K562 (cell line): ENCODE measurements at regions not wholly inside any gene's neighbourhood (a gene's known extent, or its start where the extent isn't known, plus 50 kb on each side); places are given as distances from the start of the nearest gene placed in this dataset.
A peak's percentile ranks its signal among the peaks of the same experiment; 100 is the strongest.
"Not testable (repeated sequence)": the region's sequence is repeated elsewhere in the genome, so short reads cannot be mapped to it uniquely, and the experiment has no call there.

Source experiments
- ATAC-seq: fragments of 200-7000 bp; cut with Tn5 transposase; 3 replicates; pipeline ENCODE4 v1.9.1; 2020; ENCODE audit warnings: moderate library complexity
- BruUV-seq: library from RNA; stranded (reverse); fragments of 400-500 nt; replicated peaks from 2 replicates; lab custom pipeline; 2021; lab: Mats Ljungman, UMichigan
- CTCF ChIA-PET: fragments of 300-600 bp; formaldehyde crosslinking; extraction: SDS; loops from one replicate; lab custom pipeline; 2021; ENCODE audit warnings: low intra/inter-chr PET ratio; lab: Yijun Ruan, JAX
- POLR2A ChIA-PET: fragments of 300-600, 350-650 bp; sonication (Branson Sonifier 250); formaldehyde crosslinking; extraction: SDS; loops from one replicate; lab custom pipeline; 2021; ENCODE audit warnings: antibody characterized with exemption, inconsistent platforms; lab: Yijun Ruan, JAX
- DNase-seq, 4 experiments: peaks; one replicate each; pipeline versions ENCODE4 v3.0.0 to v3.0.0-alpha.2; 2011 to 2018; ENCODE audit warnings: low spot score in 3 of 4, mixed read lengths in 3 of 4; ENCODE audit errors: extremely low read depth in 1 of 4
- FAIRE-seq: peaks from 2 replicates; lab custom pipeline; 2011; peaks lifted over from hg19 to GRCh38; lab: Jason Lieb, UNC
- H2AFZ ChIP-seq: 2 replicates; pipeline ENCODE4 v1.6.0; 2011; ENCODE audit warnings: low read depth, low read length, control low read depth, inconsistent platforms
- H3K27ac ChIP-seq: fragments of 200-600 bp; 3 replicates; pipeline ENCODE4 v1.8.0; 2011; ENCODE audit warnings: low read depth, mild to moderate bottlenecking, control low read depth, inconsistent platforms, low read length, moderate library complexity, mixed read lengths; ENCODE audit errors: extremely low read depth
- H3K27me3 ChIP-seq, 2 experiments: fragments of 300-600 bp in 1 of 2; 2 replicates in 1 of 2; 3 replicates in 1 of 2; pipeline versions ENCODE4 v1.6.0 to v1.8.0; 2011; ENCODE audit warnings: inconsistent platforms in 2 of 2, low read length in 2 of 2, mild to moderate bottlenecking in 1 of 2, mixed read lengths in 1 of 2, moderate library complexity in 1 of 2; ENCODE audit not compliant: control insufficient read depth in 2 of 2, insufficient read depth in 2 of 2
- H3K36me3 ChIP-seq: fragments of 300-600 bp; 3 replicates; pipeline ENCODE4 v1.8.0; 2011; ENCODE audit warnings: mild to moderate bottlenecking, low read length, inconsistent platforms; ENCODE audit not compliant: control insufficient read depth, insufficient read depth
- H3K4me1 ChIP-seq, 2 experiments: fragments of 200-600 bp in 1 of 2; replicated peaks in 1 of 2; 2 replicates in 1 of 2; 3 replicates in 1 of 2; pipeline versions ENCODE4 v1.5.1 to v1.8.0; 2011; ENCODE audit warnings: inconsistent platforms in 2 of 2, low read length in 2 of 2, mild to moderate bottlenecking in 1 of 2, mixed read lengths in 1 of 2, moderate library complexity in 1 of 2; ENCODE audit not compliant: control insufficient read depth in 2 of 2, insufficient read depth in 2 of 2
- H3K4me2 ChIP-seq: 2 replicates; pipeline ENCODE4 v1.6.1; 2011; ENCODE audit warnings: low read length, control low read depth, inconsistent platforms, mixed read lengths; ENCODE audit not compliant: insufficient read depth
- H3K4me3 ChIP-seq: fragments of 200-600 bp; sonication (generic), shearing (Covaris generic); 2 replicates; pipeline ENCODE4 v1.5.1; 2016; ENCODE audit warnings: control low read depth, inconsistent platforms
- H3K79me2 ChIP-seq: fragments of 200-600 bp; 3 replicates; pipeline ENCODE4 v1.8.0; 2011; ENCODE audit warnings: low read length, inconsistent platforms; ENCODE audit not compliant: control insufficient read depth, insufficient read depth
- H3K9ac ChIP-seq, 2 experiments: 2 replicates each; pipeline versions ENCODE4 v1.6.0 to v1.6.1; 2011; ENCODE audit warnings: low read depth in 2 of 2, low read length in 2 of 2, control low read depth in 1 of 2, inconsistent platforms in 1 of 2, mild to moderate bottlenecking in 1 of 2, mixed read lengths in 1 of 2; ENCODE audit not compliant: insufficient read depth in 1 of 2
- H3K9me1 ChIP-seq: one replicate; pipeline ENCODE4 v1.6.0; 2011; ENCODE audit warnings: inconsistent platforms, mild to moderate bottlenecking, low read length, moderate library complexity; ENCODE audit not compliant: control insufficient read depth, insufficient read depth
- H3K9me3 ChIP-seq: replicated peaks from 2 replicates; pipeline ENCODE4 v1.5.1; 2011; ENCODE audit warnings: low read depth, low read length, inconsistent platforms; ENCODE audit not compliant: control insufficient read depth, insufficient read depth
- H4K20me1 ChIP-seq: replicated peaks from 2 replicates; pipeline ENCODE4 v1.6.1; 2011; ENCODE audit warnings: low read length, inconsistent platforms, mixed read lengths; ENCODE audit not compliant: control insufficient read depth, insufficient read depth
- EHMT2 ChIP-seq: fragments of 450-650 bp; IDR thresholded peaks from 2 replicates; pipeline ENCODE4 v1.6.1; 2018; ENCODE audit warnings: antibody characterized with exemption
- GABPB1 ChIP-seq: sonication (generic); formaldehyde crosslinking; IDR thresholded peaks from 2 replicates; pipeline ENCODE4 v1.8.0; 2022; ENCODE audit warnings: mild to moderate bottlenecking, missing genetic modification reagents
- HBP1 ChIP-seq: fragments of 450-650 bp; formaldehyde crosslinking; IDR thresholded peaks from 2 replicates; pipeline ENCODE4 v1.4.0; 2022; ENCODE audit warnings: missing genetic modification characterization
- HNRNPK ChIP-seq: fragments of 200-400 bp; formaldehyde crosslinking; IDR thresholded peaks from one replicate; pipeline ENCODE4 v1.6.1; 2018; ENCODE audit warnings: mild to moderate bottlenecking, low read depth, low read length; ENCODE audit not compliant: poor library complexity, severe bottlenecking
- MAZ ChIP-seq, 2 experiments: fragments of 450-650 bp in 1 of 2; sonication (generic) in 1 of 2; formaldehyde crosslinking; IDR thresholded peaks in 1 of 2; conservative IDR thresholded peaks in 1 of 2; 2 replicates each; pipeline versions ENCODE4 v1.4.0 to v1.5.0; 2020; ENCODE audit warnings: mild to moderate bottlenecking in 1 of 2, missing genetic modification reagents in 1 of 2
- NCOA1 ChIP-seq: fragments of 450-650 bp; IDR thresholded peaks from 2 replicates; pipeline ENCODE4 v1.6.1; 2016; ENCODE audit warnings: low read depth
- SMC3 ChIP-seq: conservative IDR thresholded peaks from 2 replicates; pipeline ENCODE4 v1.6.1; 2011; ENCODE audit warnings: low read depth, low read length, improper control_type of control experiment; ENCODE audit not compliant: insufficient read depth
- TFAM ChIP-seq: fragments of 250-450 bp; sonication (Bioruptor Pico); conservative IDR thresholded peaks from 2 replicates; pipeline ENCODE4 v1.5.0; 2021; ENCODE audit warnings: mild to moderate bottlenecking, moderate library complexity
- ZBTB8A ChIP-seq: fragments of 450-650 bp; IDR thresholded peaks from 2 replicates; pipeline ENCODE4 v1.6.1; 2018; ENCODE audit warnings: mild to moderate bottlenecking, moderate library complexity; ENCODE audit not compliant: partially characterized antibody
- ZNF174 ChIP-seq: fragments of 250-450 bp; sonication (Bioruptor Pico); IDR thresholded peaks from 2 replicates; pipeline ENCODE4 v1.4.0; 2020; ENCODE audit warnings: mild to moderate bottlenecking
- ZNF398 ChIP-seq: fragments of 250-450 bp; sonication (Bioruptor Pico); IDR thresholded peaks from 2 replicates; pipeline ENCODE4 v1.8.0; 2021; ENCODE audit warnings: moderate library complexity, mild to moderate bottlenecking, inconsistent platforms
- ZNF431 ChIP-seq: sonication (generic); formaldehyde crosslinking; IDR thresholded peaks from 2 replicates; pipeline ENCODE4 v1.8.0; 2022; ENCODE audit warnings: mild to moderate bottlenecking, missing genetic modification reagents
- ZNF507 ChIP-seq: conservative IDR thresholded peaks from 2 replicates; pipeline ENCODE4 v1.6.1; 2017; ENCODE audit warnings: missing genetic modification characterization, missing compliant biosample characterization
- WGBS: fragments of 100-300 bp; shearing (Covaris generic); methylation state at CpG from one replicate; pipeline ENCODE4 v1.1.6; 2016; ENCODE audit warnings: low coverage, mixed read lengths; ENCODE audit not compliant: insufficient coverage; ENCODE audit errors: missing lambda C conversion rate; 5-methylcytosine and 5-hydroxymethylcytosine counted together
- in situ Hi-C: fragments of 300-500 bp; cut with MboI; formaldehyde crosslinking; loops from 4 replicates; pipeline ENCODE4 v1.15.0; 2018; ENCODE audit warnings: inconsistent platforms, mixed read lengths
- intact Hi-C: fragments of 100-400 bp; cut with micrococcal nuclease; formaldehyde crosslinking; loops from 2 replicates; pipeline ENCODE4 v1.14.2; 2022

- Histone ChIP-seq H3K27ac (no peak overlapping the region), H3K9ac (no peak overlapping the region), H3K9me1 (no peaks in the 10 kb centered on the region), H2AFZ (no peak overlapping the region), H3K9me3 (no peaks in the 10 kb centered on the region), H3K4me1 (no peaks in the 10 kb centered on the region), H3K36me3 (no peaks in the 10 kb centered on the region), H3K4me3 (no peak overlapping the region), H3K4me2 (no peak overlapping the region), H3K79me2 (no peaks in the 10 kb centered on the region), H3K27me3 (no peaks in the 10 kb centered on the region), H4K20me1 (no peaks in the 10 kb centered on the region)
- POLR2A ChIA-PET, result no interaction called here
- no TSS peak for BruUV-seq
- DNase-seq (no peak), FAIRE-seq (no peak), ATAC-seq (no peak)
- TF ChIP-seq EHMT2 (no peak), ZNF431 (CRISPR knock-in tag) (no peak), HBP1 (no peak), ZNF507 (tag) (no peak), SMC3 (no peak), ZBTB8A (no peak), MAZ (CRISPR knock-in tag; conservative IDR thresholded peaks at IDR 0.05 in 1 of 2, IDR thresholded peaks at IDR 0.05 in 1 of 2) (no peak), ZNF174 (no peak), NCOA1 (no peak), TFAM (no peak), HNRNPK (no peak), GABPB1 (CRISPR knock-in tag) (no peak), ZNF398 (CRISPR knock-in tag) (no peak)
- in situ Hi-C loops (no loop called here), intact Hi-C loops (no loop called here)
- CTCF ChIA-PET, result no interaction called here
Observed at GRCh38 chr2:75844651-75845050, 133.9 kb upstream of the GCFC2 start.

GRCh38 chr2:75834588-75834987, 123.9 kb upstream of the GCFC2 start:
- H3K79me2 ChIP-seq, H3K4me1 ChIP-seq, H3K9me1 ChIP-seq, H3K4me2 ChIP-seq, H3K36me3 ChIP-seq, intact Hi-C loops, H3K27me3 ChIP-seq, H3K9ac ChIP-seq, H2AFZ ChIP-seq, in situ Hi-C loops, BruUV-seq, ATAC-seq, H4K20me1 ChIP-seq, POLR2A ChIA-PET, H3K27ac ChIP-seq, H3K4me3 ChIP-seq, H3K9me3 ChIP-seq, FAIRE-seq: not testable (repeated sequence)
- CTCF ChIA-PET, result interaction anchor here (0.6 kb wide), 1 partner anchor 16 kb away, joined by 3 read pairs; no protein-coding TSS in a partner anchor
- peak in 1 of 4 experiments; percentile 2 for DNase-seq
- 0% methylated on average over 4 of the region's 4 CpGs for WGBS
